ENCODE measurements at regions not wholly inside any gene's neighbourhood (a gene's known extent, or its start where the extent isn't known, plus 50 kb on each side); places are given as distances from the start of the nearest gene placed in this dataset.

DNA sequence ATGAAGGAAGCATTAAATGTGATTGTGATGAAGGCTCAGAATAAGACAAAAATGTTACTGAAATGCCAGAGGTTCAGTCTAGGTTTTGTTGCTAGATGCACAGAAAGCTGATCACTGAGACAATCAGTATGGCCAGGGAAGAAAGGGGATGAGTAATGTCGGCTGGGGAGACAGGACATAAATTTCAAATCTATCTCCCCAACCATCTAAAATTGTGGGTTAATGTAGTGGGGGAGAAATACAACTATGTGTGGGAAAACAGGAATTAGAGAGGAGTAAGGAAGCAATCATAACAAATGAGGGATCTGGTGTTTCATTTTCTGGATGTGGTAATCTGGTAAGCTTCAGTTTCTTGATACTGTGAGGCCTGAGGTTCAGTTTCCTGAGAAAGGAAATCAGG, 1111.0 kb downstream of the XPNPEP1 start:
- TF ChIP-seq CTCF (IDR thresholded peaks at IDR 0.05; ENCODE audit: extremely low read depth, missing control alignments) = no peak
- no peak for DNase-seq (ENCODE audit: low spot score)

GRCh38 chr10:108808228-108808627, 1115.1 kb downstream of the XPNPEP1 start:
- DNase-seq (ENCODE audit: low spot score) = no peak
- no peak for TF ChIP-seq CTCF (IDR thresholded peaks at IDR 0.05; ENCODE audit: extremely low read depth, missing control alignments)

DNA sequence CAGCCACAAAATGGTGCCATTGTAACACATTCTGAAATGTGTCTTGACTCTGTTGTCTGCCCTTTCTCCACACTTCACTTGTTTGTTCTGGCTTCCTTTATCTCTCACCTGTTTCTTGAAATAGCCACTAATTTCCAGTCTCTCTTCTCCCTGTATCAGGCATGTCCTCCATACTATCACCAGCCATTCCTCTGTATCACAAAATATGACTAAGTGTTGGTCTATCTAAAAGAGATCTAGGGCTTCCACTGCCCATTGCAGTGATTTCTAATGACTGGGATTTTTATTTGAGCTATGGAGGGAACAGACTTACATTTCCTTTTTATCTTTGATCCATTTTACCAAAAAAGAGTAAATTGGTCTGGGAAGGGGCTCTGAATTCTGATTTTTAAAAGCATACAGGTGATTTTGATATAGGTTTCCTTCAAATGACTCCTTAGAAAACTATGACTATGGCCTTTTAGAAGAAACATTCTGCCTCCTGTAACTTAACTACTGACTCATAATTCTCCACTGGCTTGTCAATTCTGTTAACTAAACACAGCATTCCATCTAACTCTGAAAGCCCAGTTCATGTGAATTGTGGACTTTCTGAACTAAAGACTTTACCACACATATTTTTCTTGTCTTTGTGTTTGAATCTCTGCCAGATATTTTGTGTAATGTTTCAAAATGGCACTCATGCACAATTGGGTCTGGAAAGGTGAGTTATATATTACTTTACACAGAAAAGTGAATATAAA, 1121.4 kb downstream of the XPNPEP1 start:
- no peak for DNase-seq (ENCODE audit: low spot score)
- TF ChIP-seq CTCF (IDR thresholded peaks at IDR 0.05; ENCODE audit: extremely low read depth, missing control alignments) = no peak

DNA sequence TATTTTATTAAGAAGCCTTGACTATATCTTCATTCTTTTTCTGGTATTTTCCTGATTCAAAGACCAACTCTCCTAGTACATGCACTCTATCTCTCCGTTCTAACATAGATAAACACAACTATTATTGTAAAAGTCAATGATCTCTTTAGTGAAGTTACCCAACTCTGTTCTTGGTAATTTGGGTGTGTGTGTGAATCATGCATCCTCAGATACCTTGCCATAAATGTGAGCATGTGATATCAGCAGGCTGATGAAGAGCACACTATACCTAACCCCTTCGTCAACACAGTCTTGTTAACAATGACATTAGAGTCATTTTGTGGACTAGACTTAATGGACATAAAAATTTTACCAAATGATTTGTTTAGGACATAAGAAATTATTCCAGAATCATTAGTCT, 1122.1 kb downstream of the XPNPEP1 start:
- DNase-seq (ENCODE audit: low spot score) = no peak

DNA sequence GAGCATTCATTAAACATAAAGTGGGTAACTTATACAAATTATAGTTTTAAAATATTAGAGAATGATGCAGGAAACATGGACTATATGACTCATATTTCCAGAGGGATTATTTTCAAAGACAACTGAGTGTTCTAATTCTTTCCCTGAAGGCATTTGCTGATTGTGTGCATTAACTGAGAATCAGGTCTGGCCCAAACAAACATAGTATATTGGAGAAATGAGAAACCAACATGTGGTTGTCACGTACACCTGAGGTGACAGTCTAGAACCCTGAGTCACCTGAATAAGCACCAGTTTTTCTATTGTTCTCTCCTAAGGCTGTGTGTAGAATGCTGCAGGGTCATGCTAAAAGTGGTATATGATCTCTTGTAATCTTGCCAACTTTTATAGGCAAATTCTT, 1125.7 kb downstream of the XPNPEP1 start:
- no peak for TF ChIP-seq CTCF (IDR thresholded peaks at IDR 0.05; ENCODE audit: extremely low read depth, missing control alignments)
- DNase-seq (ENCODE audit: low spot score) = no peak

More for the DNA sequence above, 1122.1 kb downstream of the XPNPEP1 start:
- TF ChIP-seq CTCF (IDR thresholded peaks at IDR 0.05; ENCODE audit: extremely low read depth, missing control alignments) = no peak

DNA sequence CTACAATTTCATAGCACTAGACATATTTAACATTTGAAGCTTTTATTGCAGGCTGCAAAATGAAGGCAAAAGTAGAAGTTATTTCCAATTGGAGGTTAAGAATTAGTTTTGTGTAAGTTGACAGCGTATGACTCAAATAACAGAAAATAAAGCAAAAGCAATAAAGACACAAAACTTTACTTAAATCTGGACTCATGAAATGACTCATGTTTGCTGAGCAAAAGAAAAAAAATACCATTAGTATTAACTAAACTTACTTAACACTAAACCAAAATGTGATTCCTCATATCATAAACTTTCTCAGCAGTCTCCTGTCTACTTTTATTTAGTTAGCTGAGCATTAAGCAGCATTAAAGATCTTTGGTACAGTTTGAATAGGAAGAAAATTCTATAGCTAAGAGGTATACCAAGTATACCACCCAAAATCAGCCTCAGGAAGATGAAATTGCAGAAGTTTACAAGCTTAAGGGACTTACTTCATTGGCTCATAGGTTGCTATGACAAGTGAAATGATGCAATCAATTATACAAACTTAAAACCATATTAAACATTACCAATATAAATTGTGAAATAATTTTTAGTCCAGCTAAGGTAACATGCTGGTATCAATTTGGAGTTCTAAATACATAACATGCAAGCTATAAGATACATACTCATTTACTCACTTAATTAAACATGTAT, 1131.4 kb downstream of the XPNPEP1 start:
- no peak for TF ChIP-seq CTCF (IDR thresholded peaks at IDR 0.05; ENCODE audit: extremely low read depth, missing control alignments)
- DNase-seq (ENCODE audit: low spot score) = no peak

DNA sequence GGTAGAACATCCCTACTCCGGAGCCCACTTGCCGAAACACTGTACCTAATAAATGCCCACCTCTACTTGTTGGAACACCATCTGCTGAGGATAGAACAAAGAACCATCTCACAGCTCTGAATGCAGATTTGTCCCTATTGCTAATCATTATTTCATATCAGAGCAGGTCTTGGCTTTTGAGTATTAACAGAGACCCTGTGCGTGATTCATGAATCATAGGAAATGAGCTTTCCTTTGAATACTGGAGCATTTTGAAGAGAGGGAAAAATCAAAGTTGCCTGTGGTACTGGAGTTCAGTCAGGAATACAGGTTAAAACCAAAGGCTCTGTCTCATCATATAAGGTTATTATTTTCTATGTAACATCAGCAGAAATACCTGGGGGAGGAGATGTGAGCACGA, 1132.3 kb downstream of the XPNPEP1 start:
- DNase-seq (ENCODE audit: low spot score) = no peak
- TF ChIP-seq CTCF (IDR thresholded peaks at IDR 0.05; ENCODE audit: extremely low read depth, missing control alignments) = no peak

Data from GM20000 (cell line).